ENCODE measurements at regions not wholly inside any gene's neighbourhood (a gene's known extent, or its start where the extent isn't known, plus 50 kb on each side); places are given as distances from the start of the nearest gene placed in this dataset.

DNA sequence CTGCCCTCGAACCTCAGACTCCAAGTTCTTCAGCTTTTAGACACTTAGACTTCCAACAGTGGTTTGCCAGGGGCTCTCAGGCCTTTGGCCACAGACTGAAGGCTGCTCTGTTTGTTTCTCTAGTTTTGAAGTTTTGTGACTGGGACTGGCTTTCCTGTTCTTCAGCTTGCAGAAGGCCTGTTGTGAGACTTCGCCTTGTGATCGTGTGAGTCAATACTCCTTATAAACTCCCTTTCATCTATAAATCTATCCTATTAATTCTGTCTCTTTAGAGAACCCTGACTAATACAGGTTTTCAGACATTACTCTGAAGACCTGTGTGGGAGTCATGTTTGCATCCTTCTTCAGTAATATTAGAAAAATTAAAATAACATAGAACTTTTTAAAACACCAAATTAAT is 289.1 kb downstream of the RMST start:
- CTCF ChIA-PET, result no interaction called here
- Histone ChIP-seq H3K9me3 (ENCODE audit: control extremely low read depth in 1 of 5, control insufficient read depth in 4 of 5, insufficient read depth in 2 of 5, low read depth in 1 of 5, low read length in 4 of 5) (no peaks in the 10 kb centered on the region), H3K4me3 (ENCODE audit: control insufficient read depth in 1 of 7, extremely low read depth in 1 of 7, insufficient read depth in 4 of 7, low read depth in 2 of 7, low read length in 6 of 7) (no peak overlapping the region), H3K27me3 (replicated peaks in 2 of 5; ENCODE audit: control insufficient read depth in 4 of 5, insufficient read depth in 5 of 5, low read length in 4 of 5) (no peaks in the 10 kb centered on the region), H3K4me1 (ENCODE audit: control extremely low read depth in 1 of 4, control insufficient read depth in 4 of 4, insufficient read depth in 4 of 4, low read length in 3 of 4) (no peaks in the 10 kb centered on the region), H3K36me3 (ENCODE audit: control insufficient read depth in 4 of 4, insufficient read depth in 4 of 4, low read length in 3 of 4) (no peaks in the 10 kb centered on the region), H3K27ac (ENCODE audit: insufficient read depth in 1 of 2, low read depth in 1 of 2, low read length in 2 of 2, poor library complexity in 1 of 2, severe bottlenecking in 2 of 2) (no peak overlapping the region)
- no peak for DNase-seq
- 81% methylated on average over 3 of the region's 3 CpGs for WGBS (ENCODE audit: insufficient coverage)
- POLR2A ChIA-PET, result no interaction called here

- Histone ChIP-seq H3K9me3 (ENCODE audit: control extremely low read depth in 1 of 5, control insufficient read depth in 4 of 5, insufficient read depth in 2 of 5, low read depth in 1 of 5, low read length in 4 of 5) (no peaks in the 10 kb centered on the region), H3K4me3 (ENCODE audit: control insufficient read depth in 1 of 7, extremely low read depth in 1 of 7, insufficient read depth in 4 of 7, low read depth in 2 of 7, low read length in 6 of 7) (no peak overlapping the region), H3K36me3 (ENCODE audit: control insufficient read depth in 4 of 4, insufficient read depth in 4 of 4, low read length in 3 of 4) (no peaks in the 10 kb centered on the region), H3K4me1 (ENCODE audit: control extremely low read depth in 1 of 4, control insufficient read depth in 4 of 4, insufficient read depth in 4 of 4, low read length in 3 of 4) (no peaks in the 10 kb centered on the region), H3K27ac (ENCODE audit: insufficient read depth in 1 of 2, low read depth in 1 of 2, low read length in 2 of 2, poor library complexity in 1 of 2, severe bottlenecking in 2 of 2) (no peak overlapping the region), H3K27me3 (replicated peaks in 2 of 5; ENCODE audit: control insufficient read depth in 4 of 5, insufficient read depth in 5 of 5, low read length in 4 of 5) (no peaks in the 10 kb centered on the region)
- DNase-seq, result no peak
- POLR2A ChIA-PET, result no interaction called here
- CTCF ChIA-PET, result no interaction called here
Measured at GRCh38 chr12:97752129-97752528, 289.5 kb downstream of the RMST start.

DNA sequence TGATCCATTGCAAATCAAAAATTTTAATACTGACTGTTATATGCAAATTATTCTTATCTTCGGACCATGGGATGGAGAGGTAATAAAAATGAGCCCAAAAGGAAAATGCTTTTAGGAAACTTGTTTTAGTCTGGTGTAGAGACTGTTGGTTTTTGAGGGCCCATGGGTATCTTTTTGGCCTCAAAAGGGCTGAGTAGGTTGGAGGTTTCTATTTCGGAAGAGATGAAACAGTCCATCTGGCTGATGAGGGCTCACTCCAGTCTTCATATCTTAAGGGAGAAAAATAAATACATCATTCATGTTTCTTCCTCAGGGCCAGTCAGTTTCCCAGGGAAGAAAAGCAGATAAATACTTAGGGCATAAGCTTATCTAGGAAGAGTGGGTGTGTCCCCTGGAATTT is 290.7 kb downstream of the RMST start:
- DNase-seq, result no peak
- H3K27me3 ChIP-seq (replicated peaks in 2 of 5; ENCODE audit: control insufficient read depth in 4 of 5, insufficient read depth in 5 of 5, low read length in 4 of 5), result no peaks in the 10 kb centered on the region
- no peaks in the 10 kb centered on the region for H3K36me3 ChIP-seq (ENCODE audit: control insufficient read depth in 4 of 4, insufficient read depth in 4 of 4, low read length in 3 of 4)
- no peaks in the 10 kb centered on the region for H3K9me3 ChIP-seq (ENCODE audit: control extremely low read depth in 1 of 5, control insufficient read depth in 4 of 5, insufficient read depth in 2 of 5, low read depth in 1 of 5, low read length in 4 of 5)
- no peak overlapping the region for H3K27ac ChIP-seq (ENCODE audit: insufficient read depth in 1 of 2, low read depth in 1 of 2, low read length in 2 of 2, poor library complexity in 1 of 2, severe bottlenecking in 2 of 2)
- no CpG with 5 or more reads among the region's 2 CpGs for WGBS (ENCODE audit: insufficient coverage)
- no peaks in the 10 kb centered on the region for H3K4me1 ChIP-seq (ENCODE audit: control extremely low read depth in 1 of 4, control insufficient read depth in 4 of 4, insufficient read depth in 4 of 4, low read length in 3 of 4)
- ChIA-PET CTCF (no interaction called here), POLR2A (no interaction called here)
- H3K4me3 ChIP-seq (ENCODE audit: control insufficient read depth in 1 of 7, extremely low read depth in 1 of 7, insufficient read depth in 4 of 7, low read depth in 2 of 7, low read length in 6 of 7), result no peak overlapping the region

- no peaks in the 10 kb centered on the region for H3K36me3 ChIP-seq (ENCODE audit: control insufficient read depth in 4 of 4, insufficient read depth in 4 of 4, low read length in 3 of 4)
- no peaks in the 10 kb centered on the region for H3K4me1 ChIP-seq (ENCODE audit: control extremely low read depth in 1 of 4, control insufficient read depth in 4 of 4, insufficient read depth in 4 of 4, low read length in 3 of 4)
- DNase-seq, result no peak
- H3K9me3 ChIP-seq (ENCODE audit: control extremely low read depth in 1 of 5, control insufficient read depth in 4 of 5, insufficient read depth in 2 of 5, low read depth in 1 of 5, low read length in 4 of 5), result no peaks in the 10 kb centered on the region
- H3K27me3 ChIP-seq (replicated peaks in 2 of 5; ENCODE audit: control insufficient read depth in 4 of 5, insufficient read depth in 5 of 5, low read length in 4 of 5), result no peaks in the 10 kb centered on the region
- POLR2A ChIA-PET, result no interaction called here
- WGBS (ENCODE audit: insufficient coverage), result 100% methylated on average over 1 of the region's 3 CpGs
- H3K27ac ChIP-seq (ENCODE audit: insufficient read depth in 1 of 2, low read depth in 1 of 2, low read length in 2 of 2, poor library complexity in 1 of 2, severe bottlenecking in 2 of 2), result no peak overlapping the region
- no peak overlapping the region for H3K4me3 ChIP-seq (ENCODE audit: control insufficient read depth in 1 of 7, extremely low read depth in 1 of 7, insufficient read depth in 4 of 7, low read depth in 2 of 7, low read length in 6 of 7)
- CTCF ChIA-PET, result no interaction called here
Measured at GRCh38 chr12:97754306-97754705, 291.7 kb downstream of the RMST start.

GRCh38 chr12:97756066-97756666 is 293.6 kb downstream of the RMST start:
- no peaks in the 10 kb centered on the region for H3K27me3 ChIP-seq (replicated peaks in 2 of 5; ENCODE audit: control insufficient read depth in 4 of 5, insufficient read depth in 5 of 5, low read length in 4 of 5)
- no peaks in the 10 kb centered on the region for H3K4me1 ChIP-seq (ENCODE audit: control extremely low read depth in 1 of 4, control insufficient read depth in 4 of 4, insufficient read depth in 4 of 4, low read length in 3 of 4)
- no peak overlapping the region for H3K27ac ChIP-seq (ENCODE audit: insufficient read depth in 1 of 2, low read depth in 1 of 2, low read length in 2 of 2, poor library complexity in 1 of 2, severe bottlenecking in 2 of 2)
- POLR2A ChIA-PET, result no interaction called here
- 75% methylated on average over 6 of the region's 10 CpGs for WGBS (ENCODE audit: insufficient coverage)
- no peak for DNase-seq
- no peaks in the 10 kb centered on the region for H3K9me3 ChIP-seq (ENCODE audit: control extremely low read depth in 1 of 5, control insufficient read depth in 4 of 5, insufficient read depth in 2 of 5, low read depth in 1 of 5, low read length in 4 of 5)
- H3K4me3 ChIP-seq (ENCODE audit: control insufficient read depth in 1 of 7, extremely low read depth in 1 of 7, insufficient read depth in 4 of 7, low read depth in 2 of 7, low read length in 6 of 7), result no peak overlapping the region
- CTCF ChIA-PET, result no interaction called here
- H3K36me3 ChIP-seq (ENCODE audit: control insufficient read depth in 4 of 4, insufficient read depth in 4 of 4, low read length in 3 of 4), result no peaks in the 10 kb centered on the region

DNA sequence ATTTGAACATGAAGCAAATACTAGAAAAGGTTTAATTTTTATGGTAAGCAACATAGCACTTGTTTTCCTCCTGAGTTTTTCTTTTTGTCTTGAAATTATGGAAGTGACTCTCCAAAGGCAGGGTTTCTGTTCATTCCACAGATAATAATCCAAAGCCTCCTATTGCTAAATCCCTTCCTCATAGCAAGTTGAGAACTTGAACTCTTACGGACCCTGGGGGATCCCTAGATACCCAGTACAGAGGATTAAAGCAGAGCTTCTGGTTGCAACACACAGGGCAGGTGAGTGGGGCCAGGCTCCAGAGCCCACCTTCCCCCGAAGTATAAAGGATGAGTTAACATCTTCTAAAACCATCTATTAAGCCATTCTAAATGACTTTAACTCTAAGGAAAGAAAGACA is 294.1 kb downstream of the RMST start:
- no peaks in the 10 kb centered on the region for H3K36me3 ChIP-seq (ENCODE audit: control insufficient read depth in 4 of 4, insufficient read depth in 4 of 4, low read length in 3 of 4)
- H3K27ac ChIP-seq (ENCODE audit: insufficient read depth in 1 of 2, low read depth in 1 of 2, low read length in 2 of 2, poor library complexity in 1 of 2, severe bottlenecking in 2 of 2), result no peak overlapping the region
- WGBS (ENCODE audit: insufficient coverage), result 88% methylated on average over 1 of the region's 2 CpGs
- POLR2A ChIA-PET, result no interaction called here
- CTCF ChIA-PET, result no interaction called here
- H3K27me3 ChIP-seq (replicated peaks in 2 of 5; ENCODE audit: control insufficient read depth in 4 of 5, insufficient read depth in 5 of 5, low read length in 4 of 5), result no peaks in the 10 kb centered on the region
- no peaks in the 10 kb centered on the region for H3K9me3 ChIP-seq (ENCODE audit: control extremely low read depth in 1 of 5, control insufficient read depth in 4 of 5, insufficient read depth in 2 of 5, low read depth in 1 of 5, low read length in 4 of 5)
- no peak overlapping the region for H3K4me3 ChIP-seq (ENCODE audit: control insufficient read depth in 1 of 7, extremely low read depth in 1 of 7, insufficient read depth in 4 of 7, low read depth in 2 of 7, low read length in 6 of 7)
- no peak for DNase-seq
- H3K4me1 ChIP-seq (ENCODE audit: control extremely low read depth in 1 of 4, control insufficient read depth in 4 of 4, insufficient read depth in 4 of 4, low read length in 3 of 4), result no peaks in the 10 kb centered on the region

GRCh38 chr12:97757481-97758193 is 295.0 kb downstream of the RMST start:
- 92% methylated on average over 4 of the region's 6 CpGs for WGBS (ENCODE audit: insufficient coverage)
- no peak for DNase-seq
- Histone ChIP-seq H3K27ac (ENCODE audit: insufficient read depth in 1 of 2, low read depth in 1 of 2, low read length in 2 of 2, poor library complexity in 1 of 2, severe bottlenecking in 2 of 2) (no peak overlapping the region), H3K9me3 (ENCODE audit: control extremely low read depth in 1 of 5, control insufficient read depth in 4 of 5, insufficient read depth in 2 of 5, low read depth in 1 of 5, low read length in 4 of 5) (peaks cover 0 to 2% (median 0%) of the 10 kb centered on the region in 5 experiments), H3K4me3 (ENCODE audit: control insufficient read depth in 1 of 7, extremely low read depth in 1 of 7, insufficient read depth in 4 of 7, low read depth in 2 of 7, low read length in 6 of 7) (no peak overlapping the region), H3K4me1 (ENCODE audit: control extremely low read depth in 1 of 4, control insufficient read depth in 4 of 4, insufficient read depth in 4 of 4, low read length in 3 of 4) (no peaks in the 10 kb centered on the region), H3K36me3 (ENCODE audit: control insufficient read depth in 4 of 4, insufficient read depth in 4 of 4, low read length in 3 of 4) (no peaks in the 10 kb centered on the region), H3K27me3 (replicated peaks in 2 of 5; ENCODE audit: control insufficient read depth in 4 of 5, insufficient read depth in 5 of 5, low read length in 4 of 5) (no peaks in the 10 kb centered on the region)
- ChIA-PET CTCF (no interaction called here), POLR2A (no interaction called here)
